ENCODE measurements at regions not wholly inside any gene's neighbourhood (a gene's known extent, or its start where the extent isn't known, plus 50 kb on each side); places are given as distances from the start of the nearest gene placed in this dataset.

- TF ChIP-seq POLR2A (IDR thresholded peaks at IDR 0.05; ENCODE audit: low read depth, low read length) (no peak), CTCF (IDR thresholded peaks at IDR 0.05; ENCODE audit: extremely low read depth in 1 of 2, insufficient read depth in 1 of 2, low read depth in 1 of 2, low read length in 2 of 2) (no peak), POLR2AphosphoS5 (IDR thresholded peaks at IDR 0.05; ENCODE audit: insufficient read depth, low read depth, low read length) (no peak), FOS (IDR thresholded peaks at IDR 0.05; ENCODE audit: borderline replicate concordance, insufficient read depth, low read length) (no peak), MYC (IDR thresholded peaks at IDR 0.05; ENCODE audit: low read depth, low read length) (no peak), EZH2 (IDR thresholded peaks at IDR 0.05; ENCODE audit: borderline replicate concordance, low read depth, low read length, severe bottlenecking) (no peak), MAX (IDR thresholded peaks at IDR 0.05; ENCODE audit: insufficient read depth, insufficient read length) (no peak), JUN (IDR thresholded peaks at IDR 0.05; ENCODE audit: borderline replicate concordance, insufficient read depth, insufficient read length, low read depth) (no peak)
Measured at GRCh38 chr4:57233386-57233785, 123.2 kb upstream of the IGFBP7 start.

Data from endothelial cell of umbilical vein (primary cell).